CD4-positive, alpha-beta memory T cell (primary cell): ENCODE measurements at regions not wholly inside any gene's neighbourhood (a gene's known extent, or its start where the extent isn't known, plus 50 kb on each side); places are given as distances from the start of the nearest gene placed in this dataset.

Source experiments
- CTCF ChIA-PET: fragments of 350-600 bp; sonication (Branson Sonifier 250); formaldehyde crosslinking; loops from one replicate; lab custom pipeline; 2021; ENCODE audit warnings: inconsistent platforms; ENCODE audit not compliant: partially characterized antibody; lab: Charles Lee
- POLR2A ChIA-PET: fragments of 350-600 bp; sonication (Branson Sonifier 250); formaldehyde crosslinking; loops from one replicate; lab custom pipeline; 2021; ENCODE audit not compliant: partially characterized antibody; lab: Charles Lee
- DNase-seq, 5 donors: peaks; one replicate each; pipeline versions ENCODE4 v3.0.0 to v3.0.0-alpha.2; 2020 to 2022; ENCODE audit warnings: mixed read lengths in 1 of 5
- H3K27ac ChIP-seq: one replicate; pipeline ENCODE4 v1.7.0; 2013; ENCODE audit warnings: low read depth, low read length
- H3K27me3 ChIP-seq: 2 replicates; pipeline ENCODE4 v1.7.0; 2013; ENCODE audit warnings: mild to moderate bottlenecking, low read length, moderate library complexity; ENCODE audit not compliant: insufficient read depth
- H3K36me3 ChIP-seq: 2 replicates; pipeline ENCODE4 v1.7.0; 2013; ENCODE audit warnings: mild to moderate bottlenecking, low read length, moderate library complexity; ENCODE audit not compliant: insufficient read depth
- H3K4me1 ChIP-seq: 2 replicates; pipeline ENCODE4 v1.7.0; 2013; ENCODE audit warnings: mild to moderate bottlenecking, low read length, moderate library complexity; ENCODE audit not compliant: insufficient read depth
- H3K4me3 ChIP-seq, 2 donors: one replicate each; pipeline ENCODE4 v1.7.0; 2013; ENCODE audit warnings: low read length in 2 of 2, mild to moderate bottlenecking in 1 of 2
- H3K9me3 ChIP-seq, 2 donors: one replicate each; pipeline ENCODE4 v1.7.0; 2013; ENCODE audit warnings: low read length in 2 of 2, control low read depth in 1 of 2; ENCODE audit not compliant: control insufficient read depth in 1 of 2
- H3K27ac Mint-ChIP-seq, 7 donors: one replicate each; pipeline ENCODE4 v1.8.0; 2020 to 2021; ENCODE audit warnings: mixed read lengths in 7 of 7, mild to moderate bottlenecking in 6 of 7, inconsistent platforms in 3 of 7, moderate library complexity in 3 of 7
- H3K27me3 Mint-ChIP-seq, 2 donors: one replicate each; pipeline ENCODE4 v1.8.0; 2020 to 2021; ENCODE audit warnings: mixed read lengths in 2 of 2
- H3K36me3 Mint-ChIP-seq, 2 donors: one replicate each; pipeline ENCODE4 v1.8.0; 2020 to 2021; ENCODE audit warnings: mixed read lengths in 2 of 2, inconsistent platforms in 1 of 2, mild to moderate bottlenecking in 1 of 2
- H3K4me1 Mint-ChIP-seq, 4 donors: one replicate each; pipeline ENCODE4 v1.8.0; 2020 to 2021; ENCODE audit warnings: mixed read lengths in 4 of 4, mild to moderate bottlenecking in 1 of 4
- H3K4me3 Mint-ChIP-seq, 8 donors: one replicate each; pipeline ENCODE4 v1.8.0; 2020 to 2021; ENCODE audit warnings: mixed read lengths in 8 of 8, mild to moderate bottlenecking in 7 of 8, moderate library complexity in 6 of 8, inconsistent platforms in 3 of 8
- H3K9me3 Mint-ChIP-seq, 8 donors: one replicate each; pipeline ENCODE4 v1.8.0; 2020 to 2021; ENCODE audit warnings: mixed read lengths in 8 of 8, mild to moderate bottlenecking in 5 of 8, inconsistent platforms in 3 of 8, moderate library complexity in 1 of 8
- intact Hi-C: fragments of 100-400 bp; cut with micrococcal nuclease; formaldehyde crosslinking; loops from one replicate; pipeline ENCODE4 v1.15.1; 2023

DNA sequence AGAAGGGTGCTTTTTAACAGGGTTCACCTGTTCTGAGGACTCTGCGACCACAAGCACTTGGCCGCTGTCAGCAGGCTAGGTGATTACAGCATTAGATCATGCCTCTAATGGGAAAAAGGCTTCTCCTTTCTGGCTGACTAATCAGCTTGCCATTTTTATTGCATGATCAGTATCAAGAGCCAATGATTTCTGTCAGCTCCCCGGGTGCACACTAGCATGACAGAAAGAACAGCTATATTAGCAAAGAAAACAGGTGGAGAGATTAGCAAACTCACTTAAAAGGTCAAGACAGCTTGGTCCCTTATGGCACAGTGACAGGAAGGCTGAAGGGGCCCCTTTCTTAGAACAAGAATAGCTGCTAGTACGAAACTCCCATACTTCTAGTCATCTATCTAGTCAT is 170.0 kb downstream of the SMIM20 start:
- Mint-ChIP-seq H3K27ac (no peak overlapping the region), H3K4me3 (no peak overlapping the region), H3K36me3 (no peaks in the 10 kb centered on the region), H3K27me3 (no peaks in the 10 kb centered on the region), H3K9me3 (no peaks in the 10 kb centered on the region), H3K4me1 (peaks cover 21 to 33% (median 28%) of the 10 kb centered on the region in 4 donors)
- no peak for DNase-seq
- ChIA-PET CTCF (interaction anchor here (0.6 to 13.4 kb wide), 14 partner anchors 8 to 336 kb away, joined by 3 to 223 read pairs (median 4); partner anchors contain the start of gene RBPJ), POLR2A (interaction anchor here (3.1 kb wide), 1 partner anchor 236 kb away, joined by 20 read pairs; the partner anchor contains the start of gene RBPJ)
- Histone ChIP-seq H3K27ac (no peak overlapping the region), H3K4me1 (peaks cover 23% of the 10 kb centered on the region), H3K27me3 (no peaks in the 10 kb centered on the region), H3K36me3 (no peaks in the 10 kb centered on the region), H3K9me3 (no peaks in the 10 kb centered on the region), H3K4me3 (no peak overlapping the region)
- intact Hi-C loops = loop anchor here (5.0 kb wide), 1 partner anchor 93 kb away; no protein-coding TSS in a partner anchor

DNA sequence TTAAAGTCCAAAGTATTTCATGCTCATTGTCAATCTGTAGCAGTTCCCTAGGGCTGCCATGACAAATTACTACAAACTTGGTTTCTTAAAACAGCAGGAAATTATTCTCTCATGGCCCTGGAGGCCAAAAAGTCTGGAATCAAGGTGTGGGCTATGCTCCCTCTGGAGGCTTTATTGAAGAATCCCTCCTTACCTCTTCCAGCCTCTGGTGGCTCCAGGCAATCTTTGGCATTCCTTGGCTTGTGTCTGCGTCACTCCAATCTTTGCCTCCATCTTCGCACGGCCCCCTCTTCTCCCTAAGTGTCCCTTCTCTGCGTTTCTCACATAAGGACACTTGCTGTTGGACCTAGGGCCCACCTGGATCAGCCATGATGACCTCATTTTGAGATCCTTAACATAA is 170.4 kb downstream of the SMIM20 start:
- intact Hi-C loops = loop anchor here (5.0 kb wide), 1 partner anchor 93 kb away; no protein-coding TSS in a partner anchor
- Histone ChIP-seq H3K4me3 (no peak overlapping the region), H3K4me1 (peaks cover 26% of the 10 kb centered on the region), H3K36me3 (no peaks in the 10 kb centered on the region), H3K27me3 (no peaks in the 10 kb centered on the region), H3K9me3 (no peaks in the 10 kb centered on the region), H3K27ac (no peak overlapping the region)
- Mint-ChIP-seq H3K4me1 (peaks cover 21 to 35% (median 28%) of the 10 kb centered on the region in 4 donors), H3K36me3 (no peaks in the 10 kb centered on the region), H3K9me3 (no peaks in the 10 kb centered on the region), H3K27me3 (no peaks in the 10 kb centered on the region), H3K4me3 (no peak overlapping the region), H3K27ac (no peak overlapping the region)
- POLR2A ChIA-PET = interaction anchor here (3.1 kb wide), 1 partner anchor 235 kb away, joined by 20 read pairs; the partner anchor contains the start of gene RBPJ
- CTCF ChIA-PET = interaction anchor here (0.6 to 13.4 kb wide), 12 partner anchors 8 to 333 kb away, joined by 3 to 223 read pairs (median 4); partner anchors contain the start of gene RBPJ
- DNase-seq = no peak

DNA sequence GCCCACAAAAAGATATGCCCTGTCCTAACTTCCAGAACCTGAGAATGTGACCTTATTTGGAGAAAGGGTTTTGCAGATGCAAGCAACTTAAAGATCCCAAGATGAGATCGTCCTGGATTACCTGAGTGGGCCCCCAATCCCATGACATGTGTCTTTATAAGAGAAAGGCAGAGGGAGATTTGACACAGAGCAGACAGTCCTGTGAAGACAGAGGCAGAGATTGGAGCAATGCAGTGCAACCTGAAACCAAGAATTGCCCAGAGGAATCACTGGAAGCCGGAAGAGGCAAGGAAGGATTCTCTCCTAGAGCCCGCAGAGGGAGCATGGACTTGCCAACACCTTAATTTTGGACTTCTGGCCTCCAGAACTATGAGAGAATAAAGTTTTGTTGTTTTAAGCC is 171.5 kb downstream of the SMIM20 start:
- intact Hi-C loops = loop anchor here (5.0 kb wide), 1 partner anchor 47 kb away; no protein-coding TSS in a partner anchor
- CTCF ChIA-PET = interaction anchor here (1.0 to 13.4 kb wide), 4 partner anchors 97 to 323 kb away, joined by 3 to 223 read pairs (median 30); partner anchors contain the start of gene RBPJ
- H3K4me1 ChIP-seq = peaks cover 26% of the 10 kb centered on the region

DNA sequence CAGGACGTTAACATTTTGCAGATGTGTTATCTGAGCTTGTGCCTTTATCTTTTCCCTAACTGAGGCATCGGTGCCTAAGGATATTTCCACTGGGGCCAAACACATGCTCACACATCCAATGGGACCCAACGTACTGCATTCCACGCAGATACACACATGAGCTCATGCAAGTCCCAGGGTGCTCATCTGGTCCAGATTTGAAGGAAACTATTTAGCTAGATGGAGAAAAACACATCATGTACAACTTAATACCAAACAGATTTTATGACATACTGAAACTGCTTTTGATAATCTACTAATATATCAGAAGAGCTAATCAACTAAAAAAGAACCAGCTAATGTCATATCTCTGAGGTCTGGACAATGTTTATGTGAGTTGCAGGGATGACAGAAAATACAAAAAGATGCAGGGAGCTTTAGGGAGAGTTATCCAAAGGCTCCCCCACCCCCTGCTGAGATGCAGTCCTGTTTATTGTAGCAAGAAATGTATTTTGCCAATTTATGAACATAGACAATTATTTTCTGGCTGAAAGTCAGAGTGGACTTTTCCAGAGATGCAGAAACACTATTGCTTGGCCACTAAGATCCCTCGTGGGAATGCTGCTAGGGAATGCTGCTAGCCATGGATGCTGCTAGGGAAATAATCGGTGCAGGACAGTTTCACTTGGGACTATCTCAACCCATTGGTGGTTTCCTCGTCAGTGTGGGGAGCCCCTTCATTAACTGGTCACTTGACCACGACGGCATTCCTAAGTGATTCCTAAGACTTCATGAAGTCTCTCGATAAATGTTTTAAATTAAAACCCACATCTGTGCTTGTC is 172.8 kb downstream of the SMIM20 start:
- Histone ChIP-seq H3K27ac (no peak overlapping the region), H3K36me3 (no peaks in the 10 kb centered on the region), H3K4me3 (no peak overlapping the region), H3K4me1 (peaks cover 23% of the 10 kb centered on the region), H3K27me3 (no peaks in the 10 kb centered on the region), H3K9me3 (no peaks in the 10 kb centered on the region)
- Mint-ChIP-seq H3K4me1 (peaks cover 14 to 23% (median 19%) of the 10 kb centered on the region in 4 donors), H3K4me3 (no peak overlapping the region), H3K36me3 (peaks cover 0 to 10% of the 10 kb centered on the region in 2 donors), H3K9me3 (peaks cover 0 to 21% (median 15%) of the 10 kb centered on the region in 8 donors), H3K27ac (peak overlapping the region in 3 of 7 donors; percentile 4 to 48 (median 12)), H3K27me3 (no peaks in the 10 kb centered on the region)
- intact Hi-C loops = loop anchor here (5.0 kb wide), 1 partner anchor 45 kb away; no protein-coding TSS in a partner anchor
- ChIA-PET CTCF (interaction anchor here (1.1 to 13.4 kb wide), 5 partner anchors 32 to 286 kb away, joined by 3 to 223 read pairs (median 3); no protein-coding TSS in a partner anchor), POLR2A (interaction anchor here (1.1 kb wide), 1 partner anchor 233 kb away, joined by 3 read pairs; no protein-coding TSS in a partner anchor)
- DNase-seq = no peak

More for the DNA sequence above, 171.5 kb downstream of the SMIM20 start:
- H3K27me3 Mint-ChIP-seq = no peaks in the 10 kb centered on the region
- H3K4me3 ChIP-seq = no peak overlapping the region
- POLR2A ChIA-PET = no interaction called here
- peaks cover 19 to 35% (median 28%) of the 10 kb centered on the region in 4 donors for H3K4me1 Mint-ChIP-seq
- H3K36me3 Mint-ChIP-seq = peaks cover 0 to 2% of the 10 kb centered on the region in 2 donors
- H3K36me3 ChIP-seq = no peaks in the 10 kb centered on the region
- no peak overlapping the region for H3K27ac ChIP-seq
- H3K9me3 ChIP-seq = no peaks in the 10 kb centered on the region
- no peak overlapping the region for H3K4me3 Mint-ChIP-seq
- H3K27ac Mint-ChIP-seq = peak overlapping the region in 1 of 7 donors; percentile 10
- H3K27me3 ChIP-seq = no peaks in the 10 kb centered on the region
- peaks cover 0 to 9% (median 6%) of the 10 kb centered on the region in 8 donors for H3K9me3 Mint-ChIP-seq
- no peak for DNase-seq

DNA sequence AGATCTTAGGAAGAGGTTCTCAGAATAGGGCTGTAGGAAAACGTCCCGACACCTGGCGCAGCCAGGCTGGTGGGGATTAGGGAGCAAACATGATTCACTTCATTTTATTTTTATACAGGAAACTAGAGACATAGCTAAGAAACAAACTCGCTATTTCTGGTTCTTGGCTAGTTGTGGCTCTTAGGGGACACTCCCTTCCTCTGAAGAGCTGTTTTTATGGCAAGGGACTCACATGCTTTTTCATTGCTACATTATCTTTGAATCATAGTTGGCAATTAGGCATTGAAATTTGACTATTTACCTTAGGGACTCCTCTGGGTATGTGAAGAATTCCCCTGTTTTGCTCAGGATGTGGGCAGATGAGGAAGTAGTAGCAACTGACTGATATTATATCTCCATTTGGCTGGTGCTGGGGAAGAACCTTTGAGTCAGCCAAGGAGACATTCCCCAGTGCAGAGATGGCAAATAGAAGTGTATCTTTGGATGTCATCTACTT is 174.5 kb downstream of the SMIM20 start:
- peaks cover 19 to 28% (median 23%) of the 10 kb centered on the region in 4 donors for H3K4me1 Mint-ChIP-seq
- POLR2A ChIA-PET = interaction anchor here (0.7 to 1.6 kb wide), 5 partner anchors 13 to 230 kb away, joined by 3 to 6 read pairs (median 3); no protein-coding TSS in a partner anchor
- peaks cover 0 to 25% (median 16%) of the 10 kb centered on the region in 8 donors for H3K9me3 Mint-ChIP-seq
- Histone ChIP-seq H3K27me3 (no peaks in the 10 kb centered on the region), H3K4me3 (no peak overlapping the region), H3K36me3 (no peaks in the 10 kb centered on the region), H3K9me3 (no peaks in the 10 kb centered on the region), H3K4me1 (peaks cover 17% of the 10 kb centered on the region), H3K27ac (peak overlapping the region; percentile 21)
- CTCF ChIA-PET = interaction anchor here (0.7 to 13.4 kb wide), 4 partner anchors 9 to 323 kb away, joined by 3 to 223 read pairs (median 3); no protein-coding TSS in a partner anchor
- peak overlapping the region in 6 of 8 donors; percentile 30 to 72 (median 43) for H3K4me3 Mint-ChIP-seq
- peak overlapping the region; percentile 65 to 91 (median 79) for H3K27ac Mint-ChIP-seq
- intact Hi-C loops = loop anchor here (2.0 to 5.0 kb wide), 2 partner anchors 14 to 44 kb away; no protein-coding TSS in a partner anchor
- peak in 4 of 5 donors; percentile 3 to 73 (median 26) for DNase-seq
- H3K36me3 Mint-ChIP-seq = peaks cover 0 to 10% of the 10 kb centered on the region in 2 donors
- no peaks in the 10 kb centered on the region for H3K27me3 Mint-ChIP-seq

DNA sequence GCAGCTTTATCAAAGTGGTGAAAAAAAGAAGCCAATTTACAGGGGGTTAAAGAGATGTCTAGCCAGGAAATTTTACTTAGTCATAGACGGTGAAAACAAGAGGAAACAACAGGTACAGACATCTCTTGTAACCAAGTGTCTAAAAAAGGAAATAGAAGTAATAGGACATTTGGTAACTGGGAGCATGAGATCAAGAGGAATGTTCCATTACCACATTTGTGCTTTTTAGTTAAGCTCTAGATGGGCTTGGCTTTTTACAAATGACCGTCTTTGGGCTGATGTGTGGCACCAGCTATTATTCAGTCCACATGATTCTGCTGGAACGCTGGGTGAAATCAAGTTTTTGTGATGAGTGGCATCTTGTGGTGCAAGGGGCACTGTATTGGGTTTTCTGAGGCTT is 179.5 kb downstream of the SMIM20 start:
- Mint-ChIP-seq H3K4me1 (peaks cover 16 to 25% (median 18%) of the 10 kb centered on the region in 4 donors), H3K9me3 (peaks cover 0 to 35% (median 23%) of the 10 kb centered on the region in 8 donors), H3K27me3 (no peaks in the 10 kb centered on the region), H3K36me3 (peaks cover 0 to 19% of the 10 kb centered on the region in 2 donors), H3K4me3 (no peak overlapping the region), H3K27ac (peak overlapping the region; percentile 19 to 90 (median 82))
- H3K4me3 ChIP-seq = no peak overlapping the region
- no peaks in the 10 kb centered on the region for H3K36me3 ChIP-seq
- intact Hi-C loops = no loop called here
- no peaks in the 10 kb centered on the region for H3K27me3 ChIP-seq
- H3K27ac ChIP-seq = no peak overlapping the region
- peaks cover 7% of the 10 kb centered on the region for H3K4me1 ChIP-seq
- POLR2A ChIA-PET = interaction anchor here (0.6 to 1.2 kb wide), 4 partner anchors 16 to 320 kb away, joined by 3 to 4 read pairs (median 3); no protein-coding TSS in a partner anchor
- CTCF ChIA-PET = interaction anchor here (1.5 to 1.8 kb wide), 2 partner anchors 12 to 237 kb away, joined by 4 to 5 read pairs; no protein-coding TSS in a partner anchor
- no peaks in the 10 kb centered on the region for H3K9me3 ChIP-seq
- no peak for DNase-seq
